Tongue (tissue), 1 donor: ENCODE measurements at regions not wholly inside any gene's neighbourhood (a gene's known extent, or its start where the extent isn't known, plus 50 kb on each side); places are given as distances from the start of the nearest gene placed in this dataset.
"Not testable (repeated sequence)": the region's sequence is repeated elsewhere in the genome, so short reads cannot be mapped to it uniquely, and the experiment has no call there.

ENCODE experiments used
- DNase-seq: peaks from one replicate; pipeline ENCODE4 v3.0.0-alpha.2; 2015

DNA sequence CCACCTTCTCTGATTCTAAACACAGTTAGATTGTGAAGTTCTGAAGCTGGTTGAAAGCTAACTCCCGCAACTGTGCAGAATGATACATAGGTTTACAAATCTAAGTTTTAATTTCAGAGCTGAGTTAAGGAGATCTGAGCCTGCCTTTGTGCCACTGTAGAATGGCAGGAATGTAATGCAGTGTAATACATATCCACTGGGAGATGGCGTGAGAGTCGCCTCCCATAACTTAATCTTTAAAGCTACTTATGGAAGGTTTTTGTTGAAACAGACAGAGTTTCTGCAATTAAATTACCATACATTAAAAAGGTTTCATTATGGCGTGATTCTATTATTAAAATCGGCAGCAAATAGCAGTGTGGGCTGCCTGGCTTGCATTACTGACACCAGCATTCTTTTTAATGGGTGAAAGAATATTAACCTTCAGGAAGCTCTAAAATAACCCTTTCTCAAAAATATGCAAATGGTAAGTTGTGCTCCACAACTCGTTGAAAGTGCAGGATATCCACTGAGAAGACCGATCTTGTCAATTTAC, 257.4 kb downstream of the OLFM4 start:
- DNase-seq: no peak

DNA sequence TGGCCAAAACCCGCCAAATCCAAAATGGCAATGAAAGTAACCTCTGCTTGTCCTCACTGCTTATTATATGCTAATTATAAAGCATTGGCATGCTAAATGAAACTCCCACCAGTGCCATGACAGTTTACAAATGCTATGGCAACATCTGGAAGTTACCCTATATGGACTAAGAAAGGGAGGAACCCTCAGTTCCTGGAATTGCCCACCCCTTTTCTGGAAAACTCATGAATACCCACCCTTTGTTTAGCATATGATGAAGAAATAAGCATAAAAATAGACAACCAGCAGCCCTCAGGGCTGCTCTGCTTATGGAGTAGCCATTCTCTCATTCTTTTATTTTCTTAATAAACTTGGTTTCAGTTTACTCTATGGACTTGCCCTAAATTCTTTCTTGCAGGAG, 269.8 kb downstream of the OLFM4 start:
- DNase-seq: no peak

DNA sequence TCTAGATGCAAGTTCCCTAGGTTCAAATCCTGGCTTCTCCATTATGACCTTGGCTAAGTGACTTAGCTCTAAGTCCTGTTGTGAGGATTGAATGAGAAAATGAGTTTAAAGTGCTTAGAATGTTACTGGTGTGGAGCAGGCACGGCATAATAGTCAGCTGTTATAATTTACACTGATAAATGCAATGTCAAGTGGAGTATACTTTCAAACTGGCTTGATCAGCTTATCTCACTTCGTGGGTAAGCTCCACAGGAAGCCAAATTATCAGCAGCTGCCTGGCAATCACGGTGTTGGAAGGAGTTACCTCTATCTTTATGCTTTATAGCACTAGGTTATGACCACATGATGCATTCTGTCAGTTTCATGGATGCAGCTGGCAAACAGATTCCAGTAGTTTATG, 272.8 kb downstream of the OLFM4 start:
- no peak for DNase-seq

DNA sequence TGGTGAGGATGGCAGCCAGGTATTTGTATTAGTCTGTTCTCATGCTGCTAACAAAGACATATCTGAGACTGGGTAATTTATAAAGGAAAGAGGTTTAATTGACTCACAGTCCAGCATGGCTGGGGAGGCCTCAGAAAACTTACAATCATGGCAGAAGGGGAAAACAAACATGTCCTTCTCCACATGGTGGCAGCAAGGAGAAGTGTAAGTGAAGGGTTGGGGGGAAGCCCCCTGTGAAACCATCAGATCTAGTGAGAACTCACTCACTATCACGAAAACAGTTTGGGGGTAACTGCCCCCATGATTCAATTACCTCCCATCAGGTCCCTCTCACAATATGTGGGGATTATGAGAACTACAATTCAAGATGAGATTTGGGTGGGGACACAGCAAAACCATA, 276.8 kb downstream of the OLFM4 start:
- not testable (repeated sequence) for DNase-seq

DNA sequence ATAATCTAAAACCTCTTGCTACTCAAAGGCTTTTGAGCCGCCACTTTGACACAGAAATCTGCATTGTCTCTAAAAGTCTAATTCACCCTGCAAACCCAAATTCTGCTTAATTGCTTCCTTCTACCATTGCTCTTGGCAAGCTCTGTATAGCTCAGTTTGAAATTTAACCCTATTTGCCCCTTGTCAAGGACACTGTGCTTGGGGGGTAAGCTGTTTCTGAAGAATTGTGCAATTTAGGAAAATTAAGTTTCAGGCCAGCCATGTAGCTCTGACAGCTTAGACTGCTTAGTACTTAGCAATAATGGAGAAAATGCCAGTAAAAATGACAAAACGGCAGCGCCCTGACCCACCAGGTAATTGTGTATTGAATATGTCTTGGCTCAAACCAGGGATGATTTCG, 282.2 kb downstream of the OLFM4 start:
- no peak for DNase-seq

DNA sequence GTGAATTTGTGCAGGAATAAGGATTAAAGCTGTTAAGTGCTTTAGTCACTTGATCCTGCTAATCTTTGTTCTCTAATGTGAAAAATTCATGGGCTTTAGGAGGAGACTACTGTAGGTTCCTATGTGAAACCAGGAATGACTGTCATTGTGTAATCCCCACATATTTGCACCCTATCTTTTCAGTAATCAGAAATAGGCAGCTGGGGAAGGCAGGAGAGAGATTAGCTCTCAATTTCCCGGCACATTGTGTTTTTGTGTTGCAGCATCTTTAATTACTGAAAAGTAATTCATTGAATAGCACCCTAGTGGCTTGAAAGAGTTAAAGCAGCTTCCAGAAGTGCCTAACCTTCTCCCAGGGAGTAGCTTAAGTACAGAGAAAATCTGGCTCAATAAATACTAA, 282.9 kb downstream of the OLFM4 start:
- DNase-seq: no peak

DNA sequence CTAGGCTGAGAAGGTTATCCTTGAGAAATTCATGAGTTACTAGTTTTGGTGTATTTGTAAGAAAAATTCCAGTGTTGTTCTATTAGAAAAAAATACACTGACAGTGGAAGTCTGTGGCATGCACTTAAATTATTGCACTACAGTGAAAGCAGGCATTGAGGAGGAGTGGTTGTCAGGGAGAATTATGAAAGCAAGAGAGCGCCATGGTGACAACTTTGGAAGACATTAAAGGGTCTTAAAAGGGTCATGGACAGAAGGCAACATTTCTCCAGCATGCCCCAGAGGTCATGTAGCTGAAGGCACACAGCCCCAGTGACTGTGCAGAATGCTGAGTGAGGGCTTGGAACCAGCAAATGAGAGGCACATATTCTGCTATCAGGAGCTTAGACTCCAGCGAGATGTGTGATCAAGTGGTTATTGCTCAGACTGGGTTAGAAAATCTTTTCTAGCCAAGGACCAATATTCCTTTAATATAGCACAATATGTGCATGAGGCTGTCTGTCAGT, 292.7 kb downstream of the OLFM4 start:
- DNase-seq: no peak

DNA sequence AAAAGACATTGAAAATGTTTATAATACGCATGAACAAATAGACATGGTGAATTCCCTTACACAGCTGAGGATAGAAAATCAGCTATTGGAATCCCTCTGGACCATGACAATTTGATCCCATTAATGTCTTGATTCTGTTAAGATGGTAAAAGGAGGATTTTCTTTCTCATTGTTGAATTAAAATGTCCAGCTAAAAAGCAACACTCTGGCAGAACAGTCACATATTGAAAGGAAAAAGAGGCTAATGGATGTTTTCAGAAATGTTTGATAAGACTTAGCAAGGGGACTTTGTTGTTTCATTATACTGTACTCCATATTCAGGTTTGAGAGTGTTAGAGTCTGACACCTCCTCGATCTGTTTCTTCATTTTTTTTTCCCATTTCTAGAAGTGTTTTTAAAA, 296.0 kb downstream of the OLFM4 start:
- no peak for DNase-seq

DNA sequence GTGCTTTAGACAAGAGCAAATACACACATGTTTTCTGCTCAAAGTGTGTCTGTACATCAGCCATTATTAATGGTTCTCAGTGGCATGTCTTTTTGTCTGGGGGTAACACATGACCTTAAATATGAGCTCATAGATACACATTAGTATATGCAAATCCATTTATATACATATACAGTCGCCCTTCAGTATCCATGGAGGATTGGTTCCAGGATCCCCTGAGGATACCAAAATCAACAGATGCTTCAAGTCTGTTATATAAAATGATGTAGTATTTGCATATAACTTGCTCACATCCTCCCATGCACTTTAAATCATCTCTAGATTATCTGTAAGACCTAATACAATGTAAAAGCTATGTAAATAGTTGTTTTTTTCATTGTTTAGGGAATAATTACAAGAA, 298.1 kb downstream of the OLFM4 start:
- DNase-seq: no peak

DNA sequence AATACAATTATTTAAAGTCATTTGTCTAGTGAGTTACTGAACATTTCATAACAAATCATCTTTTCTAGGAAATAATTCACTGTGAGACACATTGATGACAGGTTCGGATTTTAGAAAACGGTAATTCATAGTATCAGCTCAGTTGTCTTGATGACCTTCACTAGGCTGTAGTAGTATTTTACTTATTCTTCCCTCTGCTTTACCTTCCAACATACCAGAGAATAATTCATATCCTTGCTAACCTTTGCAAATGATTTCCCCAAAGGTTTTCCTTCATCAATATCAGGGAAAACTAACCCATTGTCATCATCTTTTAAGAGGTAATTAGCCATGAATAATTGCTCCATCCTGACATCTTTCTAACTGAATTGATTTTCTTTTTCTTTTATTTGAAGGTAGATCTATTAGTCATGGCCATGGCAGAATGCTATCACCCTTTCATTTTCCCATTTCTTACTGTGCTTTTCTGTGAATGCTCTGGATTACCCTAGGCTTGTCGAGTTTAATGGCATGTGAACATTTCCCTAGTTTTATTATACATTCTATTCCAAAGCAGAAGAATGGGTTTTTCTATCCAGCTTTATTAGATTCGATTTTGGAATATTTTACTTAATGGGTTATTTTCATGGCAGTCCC, 299.2 kb downstream of the OLFM4 start:
- no peak for DNase-seq

DNA sequence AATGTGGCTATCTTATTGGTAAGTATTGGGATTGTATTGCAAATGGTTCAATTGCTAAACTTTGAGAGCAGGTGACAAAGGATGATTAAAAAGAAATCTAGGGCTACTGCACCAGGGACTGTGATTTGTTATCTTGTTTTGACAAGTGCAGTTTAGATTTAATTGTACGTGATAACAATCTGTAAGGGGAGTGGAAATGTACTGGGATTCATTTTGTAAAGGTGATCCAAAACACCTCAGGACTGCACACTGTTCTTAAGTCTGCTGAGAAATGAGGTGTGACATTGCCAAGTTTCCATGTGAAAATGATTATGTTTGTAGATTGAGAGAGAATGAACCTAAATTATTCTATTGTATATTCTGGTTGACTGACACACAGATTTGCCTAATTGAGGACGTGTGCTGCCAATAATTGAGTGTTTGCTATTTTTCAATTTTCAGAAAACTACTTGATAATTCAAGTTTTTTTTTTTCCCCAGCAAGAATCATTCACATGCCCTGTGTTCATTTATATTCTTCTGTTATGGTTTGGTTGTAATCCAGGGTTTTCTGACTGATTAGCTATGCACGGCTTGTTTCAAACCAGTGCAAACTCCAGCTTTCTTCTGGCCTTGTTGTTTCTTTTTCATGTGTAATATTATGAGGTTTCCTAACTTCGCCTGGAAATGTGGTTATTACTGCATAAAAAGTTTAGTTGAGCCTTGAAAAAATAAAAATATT, 308.0 kb downstream of the OLFM4 start:
- peak; percentile 65 for DNase-seq

DNA sequence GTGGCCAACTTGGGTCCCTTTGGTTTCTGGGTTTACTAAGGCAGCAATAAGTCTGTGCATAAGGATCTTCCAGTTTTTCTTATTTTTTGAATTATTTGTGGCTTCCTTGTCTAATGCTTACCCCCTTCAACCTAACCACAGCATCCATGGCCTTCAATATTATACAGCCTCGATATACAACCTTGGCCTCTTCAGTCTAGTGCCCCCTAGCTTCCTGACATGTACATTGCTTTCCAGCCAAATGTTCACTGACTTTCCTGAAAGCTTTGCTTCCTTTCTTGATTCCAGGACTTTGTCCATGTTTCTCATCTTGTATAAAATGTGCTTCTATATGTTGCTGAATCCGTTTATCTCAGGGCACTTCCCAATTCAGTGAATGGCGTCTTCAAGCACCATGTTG, 310.1 kb downstream of the OLFM4 start:
- no peak for DNase-seq

DNA sequence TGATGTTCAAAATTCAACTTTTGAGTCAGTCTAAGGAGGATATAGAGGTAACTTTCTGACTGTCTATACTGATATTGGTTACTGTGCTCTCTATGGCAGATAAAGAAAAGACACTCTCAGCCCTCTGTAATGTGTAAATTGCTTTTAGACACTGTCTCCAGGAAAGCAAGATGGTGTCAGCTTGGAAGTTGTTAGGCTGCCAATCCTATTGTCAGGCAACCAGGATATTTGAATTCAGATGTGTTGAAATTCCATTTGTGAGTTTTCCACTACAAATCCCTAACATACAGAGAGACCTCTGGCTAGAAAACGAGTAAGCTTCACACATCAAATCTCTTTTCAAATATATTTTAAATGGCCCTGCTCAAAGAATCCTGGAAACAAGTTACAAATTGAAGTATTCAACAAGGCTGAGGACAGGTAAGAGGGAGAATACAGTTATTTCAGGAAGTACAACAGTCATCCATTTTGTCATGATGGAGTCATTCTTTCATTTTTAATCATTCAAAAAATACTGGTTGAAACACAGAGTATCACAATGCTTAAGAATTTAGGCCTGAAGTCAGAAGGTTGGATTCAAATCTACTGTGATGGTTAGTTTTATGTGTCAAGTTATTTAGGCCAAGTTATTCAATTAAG, 312.0 kb downstream of the OLFM4 start:
- DNase-seq: no peak

DNA sequence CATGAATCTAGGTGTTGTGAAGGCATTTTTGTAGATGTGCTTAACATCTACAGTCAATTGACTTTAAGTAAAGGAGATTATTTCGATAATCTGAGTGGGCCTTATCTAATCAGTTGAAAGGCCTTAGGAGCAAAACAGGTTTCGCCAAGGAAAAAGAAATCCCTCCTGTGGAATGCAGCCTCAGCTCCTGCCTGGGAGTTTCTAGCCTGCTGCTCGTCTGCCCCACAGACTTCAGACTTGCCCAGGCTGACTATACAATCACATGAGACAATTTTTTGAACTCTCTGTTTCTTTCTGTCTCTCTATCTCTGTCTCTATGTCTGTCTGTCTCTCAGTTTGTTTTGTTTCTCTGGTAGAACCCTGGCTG, 312.5 kb downstream of the OLFM4 start:
- DNase-seq: no peak

DNA sequence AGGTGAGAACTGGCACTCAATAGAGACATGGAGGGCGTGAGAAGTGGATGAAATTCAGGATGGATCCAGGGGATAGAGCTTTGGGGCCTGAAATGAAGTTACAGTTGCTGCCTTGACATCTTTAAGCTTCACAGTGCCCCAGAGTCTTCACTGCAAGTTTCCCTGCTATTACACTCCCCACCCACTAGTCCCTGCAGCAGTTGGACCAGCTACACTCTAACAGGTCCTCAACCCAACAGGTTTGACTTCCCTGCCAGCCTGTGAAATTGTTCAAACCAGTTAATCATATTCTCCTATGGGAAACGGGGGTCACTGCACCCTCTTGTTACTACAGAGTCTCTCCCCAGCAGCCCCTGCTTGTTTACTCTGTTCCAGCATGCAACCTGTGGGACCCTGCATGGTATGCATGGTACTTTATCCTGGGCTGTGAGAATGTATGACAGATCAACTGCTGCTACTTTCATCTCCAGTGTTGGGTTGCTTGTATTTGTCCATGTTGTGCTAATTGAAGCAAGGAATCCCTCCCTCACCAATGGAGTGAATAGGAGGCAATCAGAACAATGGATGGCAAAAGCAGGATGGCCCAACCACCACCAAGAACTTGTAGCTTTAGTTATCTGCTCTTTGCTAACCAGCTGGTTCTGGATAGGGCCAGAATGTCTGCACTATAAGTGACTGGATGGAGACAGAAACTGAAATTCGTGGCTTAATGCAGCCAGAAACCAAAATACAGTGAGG, 314.2 kb downstream of the OLFM4 start:
- DNase-seq: no peak

DNA sequence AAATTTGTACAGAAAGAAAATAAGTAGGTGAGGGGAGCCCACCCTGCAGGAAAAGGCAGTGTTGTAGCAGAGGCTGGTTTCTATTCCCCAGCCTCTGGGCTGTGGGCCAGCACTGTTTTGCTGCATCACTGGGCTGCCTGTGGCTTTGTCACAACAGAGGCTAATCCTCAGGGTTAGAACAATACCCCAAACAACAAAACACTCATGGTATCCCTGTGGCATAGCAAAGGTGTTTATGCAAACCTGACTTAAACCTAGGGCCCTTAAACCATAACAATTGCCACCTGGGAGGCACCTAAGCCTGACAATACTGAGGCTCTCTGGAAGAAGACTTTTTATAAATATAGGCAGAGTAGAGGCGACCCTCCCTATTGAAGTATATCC, 314.7 kb downstream of the OLFM4 start:
- no peak for DNase-seq

DNA sequence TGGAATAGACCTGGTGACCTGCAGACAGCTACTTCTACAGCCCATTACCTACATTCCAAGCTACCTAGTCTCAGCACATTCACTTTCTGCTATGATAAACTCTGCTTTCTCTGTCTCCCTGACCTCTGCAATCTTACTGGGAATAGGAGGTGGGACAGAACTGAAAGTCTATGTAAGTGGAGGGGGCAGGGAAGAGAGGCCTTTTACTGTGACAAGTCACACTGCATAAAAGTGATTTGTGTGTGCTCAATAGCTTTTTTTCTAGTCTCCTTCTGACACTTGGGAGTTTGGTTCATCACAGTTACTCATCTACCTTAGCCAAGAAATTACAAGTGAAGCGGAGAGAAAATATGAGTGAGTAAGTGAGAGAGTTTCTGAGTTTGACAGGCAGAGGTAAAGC, 322.4 kb downstream of the OLFM4 start:
- DNase-seq: no peak

DNA sequence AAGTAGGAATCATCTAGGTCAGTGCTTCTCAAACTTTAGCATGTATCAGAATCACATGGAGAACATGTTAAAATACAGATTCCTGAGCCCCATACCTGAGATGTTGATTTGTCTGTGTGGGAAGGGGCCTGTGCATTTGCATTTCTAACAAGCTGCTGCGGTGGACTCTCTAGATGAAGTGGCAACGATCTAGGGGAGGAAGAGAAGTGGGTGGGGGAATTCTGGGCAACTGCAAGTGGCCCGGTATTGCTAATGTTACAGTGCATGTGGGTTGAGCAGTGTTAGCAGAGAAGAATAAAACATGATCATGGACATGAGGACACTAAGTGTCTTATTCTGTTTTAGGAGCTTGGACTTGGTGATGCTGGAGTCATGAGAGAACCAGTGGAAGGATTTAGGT, 329.0 kb downstream of the OLFM4 start:
- DNase-seq: no peak

DNA sequence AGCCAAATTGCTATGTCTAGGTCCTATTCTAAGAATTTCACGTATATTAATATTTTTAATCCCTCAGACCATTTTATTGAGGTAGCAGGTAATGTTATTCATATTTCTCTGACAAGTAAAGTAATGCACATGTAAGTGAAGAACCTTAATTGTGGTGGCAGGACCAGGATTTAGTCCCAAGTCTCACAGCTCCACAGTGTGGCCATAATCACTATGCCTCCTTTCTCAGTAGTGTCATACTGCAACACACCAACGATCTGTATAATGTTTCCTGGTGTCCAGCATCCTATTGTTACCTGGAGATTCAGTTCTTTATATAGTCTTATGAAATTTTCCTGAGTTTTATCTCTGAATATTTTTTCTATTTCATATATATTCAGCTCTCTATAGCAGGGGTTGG, 340.3 kb downstream of the OLFM4 start:
- no peak for DNase-seq

DNA sequence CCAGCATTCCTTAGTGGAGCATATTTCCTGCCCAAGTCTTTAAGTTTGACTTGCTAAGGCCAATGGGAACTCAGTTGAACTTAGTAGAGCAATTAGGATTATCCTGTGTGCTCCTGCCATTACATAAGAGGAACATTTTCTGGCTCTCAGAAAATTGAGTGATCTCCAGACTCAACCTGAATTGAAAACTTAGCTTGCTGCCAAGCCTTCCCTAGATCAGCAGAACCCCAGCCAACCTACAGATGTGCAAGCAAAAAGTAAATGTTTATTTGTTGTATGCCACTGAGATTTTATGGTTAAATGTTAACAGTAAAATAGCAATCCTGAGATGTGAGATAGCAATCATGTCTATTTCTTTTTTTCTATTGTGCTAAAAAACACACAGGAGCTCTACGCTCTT, 350.9 kb downstream of the OLFM4 start:
- peak; percentile 7 for DNase-seq

DNA sequence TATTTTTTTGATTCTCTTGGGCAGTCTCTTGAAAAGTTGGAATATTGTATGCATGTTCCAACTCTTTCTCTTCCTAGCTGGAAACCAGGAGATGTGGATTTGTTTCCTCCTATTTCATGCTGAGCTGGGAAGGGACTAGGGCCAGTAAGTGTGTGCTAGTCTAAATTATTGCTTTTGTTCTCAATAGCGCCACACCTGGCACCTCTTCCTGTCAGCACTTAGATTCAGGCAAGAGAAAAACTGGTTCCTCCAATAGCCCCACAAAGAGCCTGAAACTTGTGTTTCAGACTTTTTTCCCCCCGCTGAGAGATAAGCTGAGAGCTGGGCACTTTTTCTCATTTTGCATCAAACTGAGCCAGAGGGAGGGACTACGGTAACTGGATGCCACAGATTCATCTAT, 353.4 kb downstream of the OLFM4 start:
- DNase-seq: no peak

DNA sequence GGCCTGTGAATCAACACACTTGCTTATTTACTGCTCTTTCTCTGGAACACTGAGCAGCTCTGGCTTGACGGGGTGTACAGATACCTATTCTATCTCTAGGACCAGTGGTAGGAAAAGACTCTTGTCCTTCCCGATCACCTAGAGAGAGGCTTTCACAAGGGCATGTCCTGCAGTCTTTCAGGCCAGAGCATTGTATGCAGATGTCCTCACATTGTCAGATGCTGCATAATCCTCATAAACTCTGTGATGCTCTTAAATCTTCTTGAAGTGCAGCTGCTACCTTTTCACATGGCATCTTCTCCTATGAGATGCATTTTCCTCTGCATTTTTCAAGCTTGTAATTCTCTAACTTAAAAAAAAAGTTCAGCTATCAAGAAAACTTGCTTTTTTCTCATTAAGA, 369.4 kb downstream of the OLFM4 start:
- no peak for DNase-seq

DNA sequence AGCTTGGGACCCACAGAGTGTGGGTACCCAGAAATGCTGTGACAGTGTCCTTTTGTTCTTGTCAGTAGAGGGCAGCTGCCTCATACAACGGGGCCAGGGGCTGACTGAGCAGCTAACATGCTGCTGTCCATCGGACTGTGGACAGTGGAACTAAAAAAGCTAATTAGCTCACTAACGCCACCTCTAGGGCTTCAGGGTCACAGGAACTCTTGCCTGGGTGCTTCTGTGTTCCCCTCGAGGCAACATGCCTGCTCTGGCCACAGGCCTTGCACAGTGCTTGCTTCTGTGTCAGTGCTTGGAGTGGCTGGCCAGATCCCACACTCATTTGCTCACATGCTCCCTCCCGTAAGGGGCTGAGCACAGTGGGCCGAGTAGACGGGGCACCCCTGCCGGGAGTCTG, 377.0 kb downstream of the OLFM4 start:
- DNase-seq: no peak
